H9 (cell line): ENCODE measurements at regions not wholly inside any gene's neighbourhood (a gene's known extent, or its start where the extent isn't known, plus 50 kb on each side); places are given as distances from the start of the nearest gene placed in this dataset.

Experiments used
- DNase-seq: peaks from one replicate; pipeline ENCODE4 v3.0.0-alpha.2; 2017
- H2AFZ ChIP-seq: one replicate; pipeline ENCODE4 v1.6.1; 2013; ENCODE audit warnings: mild to moderate bottlenecking, low read length, control low read depth, moderate library complexity
- H2AK5ac ChIP-seq: 2 replicates; pipeline ENCODE4 v1.6.1; 2013; ENCODE audit warnings: low read length, control low read depth, mixed read lengths; ENCODE audit not compliant: insufficient read length
- H2BK120ac ChIP-seq: one replicate; pipeline ENCODE4 v1.6.1; 2013; ENCODE audit warnings: low read depth, mild to moderate bottlenecking, low read length, control low read depth, inconsistent platforms; ENCODE audit not compliant: poor library complexity, severe bottlenecking
- H2BK12ac ChIP-seq: 2 replicates; pipeline ENCODE4 v1.6.1; 2013; ENCODE audit warnings: low read length, control low read depth, mixed read lengths, low read depth; ENCODE audit not compliant: insufficient read length
- H2BK15ac ChIP-seq: 2 replicates; pipeline ENCODE4 v1.6.1; 2013; ENCODE audit warnings: low read depth, low read length, control low read depth
- H2BK20ac ChIP-seq: one replicate; pipeline ENCODE4 v1.6.1; 2013; ENCODE audit warnings: low read depth, mild to moderate bottlenecking, low read length, control low read depth, inconsistent platforms; ENCODE audit not compliant: poor library complexity, severe bottlenecking
- H2BK5ac ChIP-seq: 2 replicates; pipeline ENCODE4 v1.6.1; 2013; ENCODE audit warnings: low read length, control low read depth, mixed read lengths; ENCODE audit not compliant: insufficient read length
- H3K14ac ChIP-seq: 2 replicates; pipeline ENCODE4 v1.6.1; 2013; ENCODE audit warnings: low read length, control low read depth; ENCODE audit not compliant: insufficient read depth
- H3K18ac ChIP-seq: 2 replicates; pipeline ENCODE4 v1.6.1; 2013; ENCODE audit warnings: low read depth, mild to moderate bottlenecking, mixed read lengths, low read length, control low read depth; ENCODE audit not compliant: insufficient read length
- H3K23ac ChIP-seq: 2 replicates; pipeline ENCODE4 v1.6.1; 2013; ENCODE audit warnings: low read length, control low read depth, mixed read lengths, low read depth; ENCODE audit not compliant: insufficient read length
- H3K23me2 ChIP-seq: 2 replicates; pipeline ENCODE4 v1.6.1; 2013; ENCODE audit warnings: low read depth, mild to moderate bottlenecking, mixed read lengths, low read length, control low read depth; ENCODE audit not compliant: insufficient read length, poor library complexity, severe bottlenecking
- H3K27ac ChIP-seq: 2 replicates; pipeline ENCODE4 v1.5.1; 2013; ENCODE audit warnings: low read length, control low read depth, mixed read lengths, low read depth; ENCODE audit not compliant: insufficient read length
- H3K27me3 ChIP-seq: 2 replicates; pipeline ENCODE4 v1.6.1; 2013; ENCODE audit warnings: low read length, control low read depth, inconsistent platforms; ENCODE audit not compliant: insufficient read depth
- H3K4ac ChIP-seq: 2 replicates; pipeline ENCODE4 v1.6.1; 2013; ENCODE audit warnings: low read depth, mild to moderate bottlenecking, control low read depth, inconsistent platforms, low read length, moderate library complexity
- H3K4me1 ChIP-seq: 2 replicates; pipeline ENCODE4 v1.6.1; 2013; ENCODE audit warnings: low read length, control low read depth, inconsistent platforms; ENCODE audit not compliant: insufficient read depth
- H3K4me2 ChIP-seq: 2 replicates; pipeline ENCODE4 v1.6.1; 2013; ENCODE audit warnings: low read length, control low read depth, mixed read lengths; ENCODE audit not compliant: insufficient read length, insufficient read depth
- H3K56ac ChIP-seq: 2 replicates; pipeline ENCODE4 v1.6.1; 2013; ENCODE audit warnings: low read depth, mild to moderate bottlenecking, mixed read lengths, low read length, control low read depth; ENCODE audit not compliant: insufficient read length
- H3K79me1 ChIP-seq: 2 replicates; pipeline ENCODE4 v1.6.1; 2013; ENCODE audit warnings: low read depth, mild to moderate bottlenecking, moderate library complexity, low read length, control low read depth, inconsistent platforms; ENCODE audit not compliant: insufficient read depth, poor library complexity, severe bottlenecking
- H3K79me2 ChIP-seq: 2 replicates; pipeline ENCODE4 v1.6.1; 2013; ENCODE audit warnings: low read length, control low read depth, inconsistent platforms; ENCODE audit not compliant: insufficient read depth
- H3K9ac ChIP-seq: 2 replicates; pipeline ENCODE4 v1.6.1; 2013; ENCODE audit warnings: low read length, control low read depth, mixed read lengths; ENCODE audit not compliant: insufficient read length; ENCODE audit errors: extremely low read depth
- H3K9me3 ChIP-seq: one replicate; pipeline ENCODE4 v1.6.1; 2013; ENCODE audit warnings: low read depth, low read length, inconsistent platforms; ENCODE audit not compliant: control insufficient read depth
- H3T11ph ChIP-seq: one replicate; pipeline ENCODE4 v1.6.1; 2013; ENCODE audit warnings: mild to moderate bottlenecking, low read length, control low read depth, inconsistent platforms
- H4K20me1 ChIP-seq: one replicate; pipeline ENCODE4 v1.6.1; 2013; ENCODE audit not compliant: control insufficient read depth, insufficient read length, insufficient read depth
- H4K5ac ChIP-seq: 2 replicates; pipeline ENCODE4 v1.6.1; 2013; ENCODE audit warnings: low read depth, mild to moderate bottlenecking, mixed read lengths, low read length, control low read depth; ENCODE audit not compliant: insufficient read length
- H4K8ac ChIP-seq: replicated peaks from 2 replicates; pipeline ENCODE4 v1.6.1; 2013; ENCODE audit warnings: low read length, control low read depth, mixed read lengths, low read depth; ENCODE audit not compliant: insufficient read length
- H4K91ac ChIP-seq: 2 replicates; pipeline ENCODE4 v1.6.1; 2013; ENCODE audit warnings: low read depth, mild to moderate bottlenecking, moderate library complexity, mixed read lengths, low read length, control low read depth; ENCODE audit not compliant: insufficient read length
- H3K27ac Mint-ChIP-seq, 3 experiments: 2 replicates in 2 of 3; 3 replicates in 1 of 3; pipeline ENCODE4 v1.8.0; 2020 to 2021; ENCODE audit warnings: mixed read lengths in 3 of 3, mild to moderate bottlenecking in 1 of 3, moderate library complexity in 1 of 3
- H3K27me3 Mint-ChIP-seq: 2 replicates; pipeline ENCODE4 v1.8.0; 2021; ENCODE audit warnings: low read depth, mild to moderate bottlenecking, moderate library complexity, mixed read lengths
- H3K36me3 Mint-ChIP-seq, 3 experiments: 2 replicates in 2 of 3; 3 replicates in 1 of 3; pipeline ENCODE4 v1.8.0; 2020 to 2021; ENCODE audit warnings: low read depth in 3 of 3, mixed read lengths in 3 of 3; ENCODE audit not compliant: insufficient read depth in 1 of 3
- H3K4me1 Mint-ChIP-seq, 2 experiments: 2 replicates each; pipeline ENCODE4 v1.8.0; 2020; ENCODE audit warnings: mixed read lengths in 2 of 2
- H3K4me3 Mint-ChIP-seq, 2 experiments: 2 replicates in 1 of 2; 3 replicates in 1 of 2; pipeline ENCODE4 v1.8.0; 2020 to 2021; ENCODE audit warnings: mild to moderate bottlenecking in 2 of 2, mixed read lengths in 2 of 2, moderate library complexity in 1 of 2
- H3K9me3 Mint-ChIP-seq, 2 experiments: 2 replicates in 1 of 2; 3 replicates in 1 of 2; pipeline ENCODE4 v1.8.0; 2020; ENCODE audit warnings: mild to moderate bottlenecking in 2 of 2, mixed read lengths in 2 of 2, moderate library complexity in 1 of 2
- CTCF ChIP-seq: fragments of 200-600 bp; sonication (generic); conservative IDR thresholded peaks from 3 replicates; pipeline ENCODE4 v1.8.0; 2021; ENCODE audit warnings: antibody characterized with exemption, mild to moderate bottlenecking
- WGBS: extraction: QIAGEN DNeasy Blood & Tissue Kit; methylation state at CpG from one replicate; pipeline ENCODE4 v1.1.7; 2013; ENCODE audit warnings: missing lambda C conversion rate, low lambda C conversion rate, mixed read lengths; ENCODE audit not compliant: insufficient read length; ENCODE audit errors: extremely low coverage; 5-methylcytosine and 5-hydroxymethylcytosine counted together

- no peak overlapping the region for H3K4me3 Mint-ChIP-seq
- Histone ChIP-seq H3K23me2 (no peaks in the 10 kb centered on the region), H2AFZ (no peak overlapping the region), H3K9ac (no peak overlapping the region), H3K27ac (no peak overlapping the region), H2BK20ac (no peak overlapping the region), H3K79me1 (no peaks in the 10 kb centered on the region), H3K14ac (no peak overlapping the region), H4K8ac (no peak overlapping the region), H3K4me2 (no peak overlapping the region), H3K4me1 (peaks cover 10% of the 10 kb centered on the region), H3T11ph (no peak overlapping the region), H3K79me2 (no peaks in the 10 kb centered on the region), H3K56ac (no peak overlapping the region), H2BK5ac (no peak overlapping the region), H2AK5ac (no peak overlapping the region), H3K9me3 (no peaks in the 10 kb centered on the region), H4K5ac (no peak overlapping the region), H4K20me1 (no peaks in the 10 kb centered on the region), H3K18ac (no peak overlapping the region), H4K91ac (no peak overlapping the region), H2BK15ac (no peak overlapping the region), H3K27me3 (peaks cover 13% of the 10 kb centered on the region; the same call in 1 of the 2 replicates), H3K4ac (no peak overlapping the region), H2BK12ac (no peak overlapping the region), H3K23ac (no peak overlapping the region), H2BK120ac (no peak overlapping the region)
- H3K27me3 Mint-ChIP-seq, result peaks cover 51% of the 10 kb centered on the region
- no peak for TF ChIP-seq CTCF
- H3K9me3 Mint-ChIP-seq, result no peaks in the 10 kb centered on the region; a peak in 1 of 5 replicates
- H3K27ac Mint-ChIP-seq, result no peak overlapping the region
- H3K36me3 Mint-ChIP-seq, result no peaks in the 10 kb centered on the region
- WGBS, result no CpG with 5 or more reads among the region's 1 CpG
- H3K4me1 Mint-ChIP-seq, result peaks cover 43 to 47% of the 10 kb centered on the region in 2 experiments
- no peak for DNase-seq
Observed at GRCh38 chr5:32506799-32507198, 62.3 kb upstream of the ZFR start.
